HEK293T (cell line): ENCODE measurements at regions not wholly inside any gene's neighbourhood (a gene's known extent, or its start where the extent isn't known, plus 50 kb on each side); places are given as distances from the start of the nearest gene placed in this dataset.

Experiments
- BHLHE40 ChIP-seq: fragments of 450-650 bp; IDR thresholded peaks from 2 replicates; pipeline ENCODE4 v1.6.1; 2016; ENCODE audit warnings: mild to moderate bottlenecking, moderate library complexity, borderline replicate concordance
- FOXA1 ChIP-seq: fragments of 450-650 bp; IDR thresholded peaks from 2 replicates; pipeline ENCODE4 v1.6.1; 2016; ENCODE audit warnings: mild to moderate bottlenecking
- HDGF ChIP-seq: fragments of 450-650 bp; IDR thresholded peaks from 2 replicates; pipeline ENCODE4 v1.6.1; 2017; ENCODE audit warnings: antibody characterized with exemption, borderline replicate concordance
- L3MBTL2 ChIP-seq: fragments of 450-650 bp; conservative IDR thresholded peaks from 2 replicates; pipeline ENCODE4 v1.6.1; 2016; ENCODE audit warnings: mild to moderate bottlenecking
- LEF1 ChIP-seq: fragments of 450-650 bp; IDR thresholded peaks from 2 replicates; pipeline ENCODE4 v1.6.1; 2017; ENCODE audit warnings: mild to moderate bottlenecking, borderline replicate concordance
- SUZ12 ChIP-seq: fragments of 450-650 bp; IDR thresholded peaks from 2 replicates; pipeline ENCODE4 v1.6.1; 2016; ENCODE audit warnings: mild to moderate bottlenecking
- ZNF384 ChIP-seq: fragments of 450-650 bp; IDR thresholded peaks from 2 replicates; pipeline ENCODE4 v1.6.1; 2016
- TF ChIP-seq, protein P1 (sequence below): fragments of 450-650 bp; IDR thresholded peaks from 2 replicates; pipeline ENCODE4 v1.6.1; 2016

DNA sequence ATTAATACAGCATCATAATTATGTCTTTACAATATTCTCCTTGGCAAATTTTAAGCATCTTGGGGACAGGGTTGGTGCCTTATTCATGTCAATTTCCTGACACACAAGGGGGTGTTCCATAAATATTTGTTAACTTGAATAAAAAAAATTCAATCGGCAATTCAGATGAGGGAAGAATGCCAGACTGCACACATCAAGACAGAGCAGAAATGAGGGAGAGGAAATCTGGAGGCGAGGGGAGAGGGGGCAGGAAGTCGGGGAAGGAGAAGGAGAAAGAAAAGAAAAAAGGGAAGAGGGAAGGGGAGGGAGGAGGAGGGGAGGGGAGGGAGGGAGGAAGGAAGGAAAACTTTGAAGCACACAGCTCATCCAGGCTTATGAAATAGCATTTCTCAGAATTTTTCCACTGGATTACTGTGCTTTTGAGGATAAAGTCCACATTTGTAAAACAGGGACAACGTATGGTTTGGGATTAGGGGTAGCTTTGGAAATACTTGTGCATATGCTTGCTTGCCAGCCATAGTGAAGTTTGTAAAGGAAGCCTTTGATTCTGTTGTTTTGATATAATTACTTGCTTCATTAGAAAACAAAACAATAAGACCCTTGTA lies 362.1 kb downstream of the SAMD5 start:
- TF ChIP-seq ZNF384 (no peak), HDGF (no peak), BHLHE40 (no peak), L3MBTL2 (no peak), LEF1 (no peak), SUZ12 (no peak), FOXA1 (no peak)
- TF ChIP-seq, protein P1, sequence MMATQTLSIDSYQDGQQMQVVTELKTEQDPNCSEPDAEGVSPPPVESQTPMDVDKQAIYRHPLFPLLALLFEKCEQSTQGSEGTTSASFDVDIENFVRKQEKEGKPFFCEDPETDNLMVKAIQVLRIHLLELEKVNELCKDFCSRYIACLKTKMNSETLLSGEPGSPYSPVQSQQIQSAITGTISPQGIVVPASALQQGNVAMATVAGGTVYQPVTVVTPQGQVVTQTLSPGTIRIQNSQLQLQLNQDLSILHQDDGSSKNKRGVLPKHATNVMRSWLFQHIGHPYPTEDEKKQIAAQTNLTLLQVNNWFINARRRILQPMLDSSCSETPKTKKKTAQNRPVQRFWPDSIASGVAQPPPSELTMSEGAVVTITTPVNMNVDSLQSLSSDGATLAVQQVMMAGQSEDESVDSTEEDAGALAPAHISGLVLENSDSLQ, result no peak
